HG02938 (cell line): ENCODE measurements at regions not wholly inside any gene's neighbourhood (a gene's known extent, or its start where the extent isn't known, plus 50 kb on each side); places are given as distances from the start of the nearest gene placed in this dataset.
"Not testable (repeated sequence)": the region's sequence is repeated elsewhere in the genome, so short reads cannot be mapped to it uniquely, and the experiment has no call there.

Source experiments
- ATAC-seq: cut with Tn5 transposase; IDR thresholded peaks from one replicate; pipeline ENCODE4 v1.9.1; 2021; ENCODE audit warnings: mild to moderate bottlenecking, moderate library complexity; ENCODE audit not compliant: unreplicated experiment

- no peak for ATAC-seq
These were observed 56.4 kb upstream of the XIRP2 start for GRCh38 chr2:166831930-166832329.

DNA sequence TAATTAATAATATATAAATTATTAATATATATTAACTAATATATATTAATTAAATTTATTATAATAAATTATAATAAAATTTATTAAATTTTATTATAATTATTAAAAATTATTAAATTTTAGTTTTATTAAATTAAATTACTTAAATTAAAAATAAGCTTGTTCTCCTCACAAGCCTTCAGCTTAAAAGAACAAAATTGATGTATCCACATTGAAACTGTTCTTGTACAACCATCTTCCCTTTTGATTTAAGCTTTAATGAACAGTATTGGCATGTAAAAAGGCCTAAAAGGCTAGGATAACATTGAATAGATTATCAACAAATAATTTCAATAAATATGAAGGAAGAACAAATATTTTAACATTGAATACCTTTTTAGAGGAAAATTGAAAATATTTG lies 62.4 kb upstream of the XIRP2 start:
- ATAC-seq = no peak

GRCh38 chr2:166814335-166814734 lies 73.9 kb upstream of the XIRP2 start:
- ATAC-seq = no peak

DNA sequence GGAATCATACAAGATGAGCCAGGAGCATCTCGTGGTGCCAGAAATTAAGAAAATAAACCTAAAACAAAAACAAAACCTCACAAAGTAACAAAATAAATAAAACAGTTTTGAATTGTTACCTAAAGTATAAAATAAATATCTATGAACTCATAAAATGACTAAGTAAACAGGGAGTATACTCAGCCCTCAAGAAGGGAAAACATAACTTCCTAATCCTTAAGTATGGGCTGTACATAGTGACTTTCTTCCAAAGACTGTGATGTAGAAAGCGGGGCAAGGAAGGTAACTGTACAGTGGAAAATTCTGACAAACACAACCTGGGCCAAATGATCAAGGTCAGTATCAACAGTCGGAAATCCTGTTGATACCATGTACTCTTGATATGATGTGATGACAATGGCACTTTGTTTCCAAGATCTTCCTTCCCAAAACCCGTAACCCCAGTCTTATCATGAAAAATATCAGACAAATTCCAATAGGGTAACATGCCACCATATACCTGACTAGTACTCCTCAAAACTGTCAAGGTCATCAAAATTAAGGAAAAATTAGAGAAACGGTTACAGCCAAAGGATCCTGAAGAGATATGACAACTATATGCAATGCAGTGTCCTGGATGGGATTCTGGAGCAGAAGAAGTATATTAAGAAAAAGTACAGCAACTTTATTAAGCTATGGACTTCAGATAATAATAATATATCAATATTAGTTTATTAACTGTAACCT lies 76.0 kb upstream of the XIRP2 start:
- no peak for ATAC-seq

- ATAC-seq = no peak
These were observed 82.5 kb upstream of the XIRP2 start for GRCh38 chr2:166805753-166806152.

GRCh38 chr2:166803373-166804000 lies 84.8 kb upstream of the XIRP2 start:
- no peak for ATAC-seq

- ATAC-seq = no peak
These were observed 85.8 kb upstream of the XIRP2 start for GRCh38 chr2:166802475-166802874.

DNA sequence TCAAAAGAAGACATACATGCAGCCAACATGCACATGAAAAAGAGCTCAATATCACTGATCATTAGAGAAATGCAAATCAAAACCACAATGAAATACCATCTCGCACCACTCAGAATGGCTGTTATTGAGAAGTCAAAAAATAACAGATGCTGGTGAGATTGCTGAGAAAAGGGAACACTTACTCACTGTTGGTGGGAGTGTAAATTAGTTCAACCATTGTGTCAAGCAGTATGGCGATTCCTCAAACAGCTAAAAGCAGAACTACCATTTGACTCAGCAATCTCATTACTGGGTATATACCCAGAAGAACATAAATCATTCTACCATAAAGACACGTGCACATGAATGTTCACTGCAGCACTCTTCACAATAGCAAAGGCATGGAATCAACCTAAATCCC lies 95.5 kb upstream of the XIRP2 start:
- no peak for ATAC-seq

DNA sequence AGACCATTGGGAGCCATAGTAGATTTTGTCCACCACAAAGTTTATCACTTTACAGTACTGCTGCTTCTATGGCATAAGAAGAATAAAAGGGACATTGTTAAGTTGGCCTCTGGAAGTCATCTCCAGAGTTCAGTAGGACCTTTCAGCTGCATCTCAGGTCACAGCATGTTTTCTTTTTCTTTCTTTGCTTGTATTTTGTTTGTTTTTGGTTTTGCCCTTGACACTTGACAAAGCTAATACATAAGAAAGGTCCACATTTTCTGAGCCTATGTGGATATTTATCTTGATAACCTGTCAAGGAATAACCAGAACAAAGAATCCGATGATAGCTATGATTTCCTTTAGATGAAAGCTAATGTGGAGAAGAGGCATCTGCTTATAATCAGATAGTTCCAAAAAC lies 101.6 kb upstream of the XIRP2 start:
- ATAC-seq = no peak

- no peak for ATAC-seq
These were observed 103.9 kb upstream of the XIRP2 start for GRCh38 chr2:166784296-166784946.

DNA sequence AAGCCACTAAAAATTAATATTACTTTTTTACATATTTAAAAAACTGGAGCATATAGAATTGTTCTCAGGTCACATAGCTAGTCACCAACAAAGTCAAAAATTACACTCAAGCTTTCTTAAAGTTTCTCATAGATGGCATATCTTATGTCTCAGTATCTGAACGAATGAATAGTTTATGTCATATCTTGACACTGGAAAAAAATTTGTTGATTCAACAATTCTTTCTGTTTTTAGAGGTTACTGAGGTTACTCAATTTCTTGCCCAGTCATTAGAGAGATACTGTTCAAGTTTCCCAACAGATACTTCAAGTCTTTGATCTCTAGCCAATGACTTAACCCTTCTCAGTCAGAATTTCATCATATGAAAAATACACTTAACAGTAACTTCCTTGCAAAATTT lies 113.1 kb upstream of the XIRP2 start:
- no peak for ATAC-seq

GRCh38 chr2:166773308-166773949 lies 114.9 kb upstream of the XIRP2 start:
- no peak for ATAC-seq

- peak; percentile 85 for ATAC-seq
These were observed 119.7 kb upstream of the XIRP2 start for GRCh38 chr2:166768393-166769123.

- ATAC-seq = not testable (repeated sequence)
These were observed 121.4 kb upstream of the XIRP2 start for GRCh38 chr2:166766769-166767322.

- no peak for ATAC-seq
These were observed 122.1 kb upstream of the XIRP2 start for GRCh38 chr2:166766220-166766619.

GRCh38 chr2:166765141-166765540 lies 123.1 kb upstream of the XIRP2 start:
- no peak for ATAC-seq

DNA sequence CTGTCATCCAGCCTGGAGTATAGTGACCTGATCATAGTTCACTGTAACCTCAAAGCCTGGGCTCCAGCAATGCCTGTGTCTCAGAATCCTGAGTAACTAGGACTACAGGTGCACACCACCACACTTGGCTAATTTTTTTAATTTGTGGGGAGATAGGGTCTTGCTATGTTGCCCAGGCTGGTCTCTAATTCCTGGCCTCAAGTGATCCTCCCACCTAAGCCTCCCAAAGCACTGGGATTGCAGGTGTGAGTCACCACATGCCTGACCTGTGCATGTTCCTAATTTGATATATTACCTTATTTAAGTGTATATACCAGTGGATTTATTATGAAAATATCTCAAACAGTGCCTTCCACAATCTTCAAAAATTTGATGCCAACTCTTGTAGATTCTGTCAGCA lies 123.6 kb upstream of the XIRP2 start:
- no peak for ATAC-seq

- ATAC-seq = no peak
These were observed 124.1 kb upstream of the XIRP2 start for GRCh38 chr2:166764216-166764615.

DNA sequence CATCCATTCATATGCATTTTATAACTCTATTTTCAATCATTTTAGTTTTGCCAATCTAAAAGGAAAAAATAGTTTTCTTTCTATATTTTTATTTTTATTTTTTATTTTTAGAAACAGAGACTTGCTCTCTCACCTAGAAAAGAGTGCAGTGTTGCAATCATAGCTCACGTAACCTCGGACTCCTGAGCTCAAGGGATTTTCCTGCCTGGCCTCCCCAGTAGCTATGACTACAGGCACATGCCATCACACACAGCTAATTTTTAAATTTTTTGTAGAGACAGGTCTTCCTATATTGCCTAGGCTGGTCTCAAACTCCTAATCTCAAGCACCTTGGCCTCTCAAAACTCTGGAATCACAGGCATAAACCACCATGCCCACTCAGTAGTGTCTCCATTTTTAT lies 125.5 kb upstream of the XIRP2 start:
- ATAC-seq = peak; percentile 55

DNA sequence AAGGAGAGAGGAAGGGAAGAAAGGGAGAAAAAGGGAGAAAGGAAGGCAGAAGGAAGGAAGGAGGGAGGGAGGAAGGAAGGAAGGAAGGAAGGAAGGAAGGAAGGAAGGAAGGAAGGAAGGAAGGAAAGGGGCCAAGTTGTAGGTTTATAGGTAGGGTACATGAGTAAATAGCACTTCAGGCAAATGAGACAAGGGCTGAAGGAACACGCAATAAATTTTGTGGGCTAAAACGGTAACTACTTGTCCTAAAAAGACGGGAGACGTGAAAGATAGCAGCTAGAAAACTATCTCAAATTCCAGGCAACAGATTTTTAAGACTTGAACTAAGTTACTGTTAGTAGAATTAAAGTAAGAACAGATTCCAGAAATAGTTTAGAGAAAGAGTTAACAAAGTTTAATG lies 129.3 kb upstream of the XIRP2 start:
- ATAC-seq = no peak

DNA sequence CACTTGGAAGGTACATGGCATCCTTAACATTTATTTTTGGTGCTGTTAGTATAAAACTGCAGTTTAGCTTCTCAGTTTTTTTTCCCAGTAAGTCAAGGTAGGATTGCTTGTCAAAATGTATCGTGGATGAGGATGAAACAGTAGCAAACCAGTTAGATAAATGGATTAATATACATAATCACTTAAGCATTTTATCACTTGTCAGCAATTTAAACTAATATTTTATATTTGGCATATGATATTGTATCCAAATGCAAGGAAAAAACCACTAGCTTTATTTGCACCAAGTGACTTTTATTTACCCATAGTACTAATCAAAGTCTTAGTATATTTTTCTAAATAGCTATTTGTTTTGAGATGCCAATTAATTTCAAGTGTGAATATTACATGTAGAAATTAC lies 137.7 kb upstream of the XIRP2 start:
- ATAC-seq = no peak
